ENCODE measurements at regions not wholly inside any gene's neighbourhood (a gene's known extent, or its start where the extent isn't known, plus 50 kb on each side); places are given as distances from the start of the nearest gene placed in this dataset.

DNA sequence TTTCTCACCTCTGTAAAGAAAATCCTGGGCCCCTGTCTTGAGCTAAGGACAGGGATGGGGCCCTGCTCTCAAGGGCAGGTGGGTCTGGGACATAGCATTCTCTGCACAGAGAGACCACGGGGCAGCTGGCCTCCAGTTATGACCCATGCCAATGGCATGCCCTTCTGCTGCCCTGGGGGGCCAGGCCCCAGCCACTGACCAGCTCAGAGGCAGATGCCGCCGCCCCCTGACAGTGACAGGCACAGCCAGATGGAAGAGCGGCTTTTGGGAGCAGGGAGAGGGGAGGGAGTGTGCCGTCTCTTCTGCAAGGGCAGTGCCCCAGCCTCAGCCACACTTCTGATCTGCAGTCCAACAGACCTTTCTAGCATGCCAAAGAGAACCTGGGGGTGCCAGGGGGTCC lies 114.8 kb upstream of the NAV2 start:
- TF ChIP-seq, protein P1, sequence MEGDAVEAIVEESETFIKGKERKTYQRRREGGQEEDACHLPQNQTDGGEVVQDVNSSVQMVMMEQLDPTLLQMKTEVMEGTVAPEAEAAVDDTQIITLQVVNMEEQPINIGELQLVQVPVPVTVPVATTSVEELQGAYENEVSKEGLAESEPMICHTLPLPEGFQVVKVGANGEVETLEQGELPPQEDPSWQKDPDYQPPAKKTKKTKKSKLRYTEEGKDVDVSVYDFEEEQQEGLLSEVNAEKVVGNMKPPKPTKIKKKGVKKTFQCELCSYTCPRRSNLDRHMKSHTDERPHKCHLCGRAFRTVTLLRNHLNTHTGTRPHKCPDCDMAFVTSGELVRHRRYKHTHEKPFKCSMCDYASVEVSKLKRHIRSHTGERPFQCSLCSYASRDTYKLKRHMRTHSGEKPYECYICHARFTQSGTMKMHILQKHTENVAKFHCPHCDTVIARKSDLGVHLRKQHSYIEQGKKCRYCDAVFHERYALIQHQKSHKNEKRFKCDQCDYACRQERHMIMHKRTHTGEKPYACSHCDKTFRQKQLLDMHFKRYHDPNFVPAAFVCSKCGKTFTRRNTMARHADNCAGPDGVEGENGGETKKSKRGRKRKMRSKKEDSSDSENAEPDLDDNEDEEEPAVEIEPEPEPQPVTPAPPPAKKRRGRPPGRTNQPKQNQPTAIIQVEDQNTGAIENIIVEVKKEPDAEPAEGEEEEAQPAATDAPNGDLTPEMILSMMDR (IDR thresholded peaks at IDR 0.05): no peak
- TF ChIP-seq POLR2A (IDR thresholded peaks at IDR 0.05): no peak
